Activated CD4-positive, alpha-beta memory T cell treated with anti-CD3 and anti-CD28 coated beads, Interleukin-2, amount 10 ng/mL, durations not matched to agents 7 days and 5 days (primary cell): ENCODE measurements at regions not wholly inside any gene's neighbourhood (a gene's known extent, or its start where the extent isn't known, plus 50 kb on each side); places are given as distances from the start of the nearest gene placed in this dataset.

Experiments used
- CTCF ChIA-PET: fragments of 350-600 bp; sonication (Branson Sonifier 250); formaldehyde crosslinking; loops from one replicate; lab custom pipeline; 2021; ENCODE audit warnings: antibody characterized with exemption, inconsistent platforms; lab: Charles Lee
- POLR2A ChIA-PET: fragments of 350-600 bp; sonication (Branson Sonifier 250); formaldehyde crosslinking; loops from one replicate; lab custom pipeline; 2021; ENCODE audit warnings: antibody characterized with exemption; lab: Charles Lee
- DNase-seq: peaks from one replicate; pipeline ENCODE4 v3.0.0-alpha.2; 2020
- H3K27ac Mint-ChIP-seq: one replicate; pipeline ENCODE4 v1.8.0; 2021; ENCODE audit warnings: mild to moderate bottlenecking, mixed read lengths
- H3K27me3 Mint-ChIP-seq: one replicate; pipeline ENCODE4 v1.8.0; 2021; ENCODE audit warnings: mixed read lengths
- H3K36me3 Mint-ChIP-seq: one replicate; pipeline ENCODE4 v1.8.0; 2021; ENCODE audit warnings: low read depth, mixed read lengths
- H3K4me1 Mint-ChIP-seq: one replicate; pipeline ENCODE4 v1.8.0; 2021; ENCODE audit warnings: mixed read lengths
- H3K4me3 Mint-ChIP-seq: one replicate; pipeline ENCODE4 v1.8.0; 2021; ENCODE audit warnings: mild to moderate bottlenecking, mixed read lengths
- H3K9me3 Mint-ChIP-seq: one replicate; pipeline ENCODE4 v1.8.0; 2021; ENCODE audit warnings: mixed read lengths

DNA sequence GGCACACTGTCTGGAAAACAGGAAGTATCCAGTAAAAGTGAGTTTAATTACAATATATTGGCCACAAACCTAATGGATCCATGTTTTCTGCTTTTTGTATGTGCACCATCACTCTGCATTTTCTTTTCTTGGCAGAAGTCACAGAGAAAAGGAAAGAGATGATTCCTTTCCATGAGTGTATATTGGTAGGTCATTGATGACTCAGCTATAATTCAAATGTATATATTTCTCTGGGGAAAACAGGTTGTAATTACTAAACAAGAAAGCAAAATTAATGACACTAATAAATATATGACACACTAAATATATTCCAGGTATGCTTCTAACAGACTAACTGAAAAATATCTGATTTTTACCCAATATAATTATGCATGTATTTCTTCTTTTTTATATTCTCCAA, 105.9 kb upstream of the PCDH15 start:
- no peaks in the 10 kb centered on the region for H3K36me3 Mint-ChIP-seq
- DNase-seq = no peak
- no peak overlapping the region for H3K4me3 Mint-ChIP-seq
- ChIA-PET POLR2A (no interaction called here), CTCF (no interaction called here)
- no peaks in the 10 kb centered on the region for H3K4me1 Mint-ChIP-seq
- no peaks in the 10 kb centered on the region for H3K27me3 Mint-ChIP-seq
- H3K9me3 Mint-ChIP-seq = peaks cover 6% of the 10 kb centered on the region
- no peak overlapping the region for H3K27ac Mint-ChIP-seq

DNA sequence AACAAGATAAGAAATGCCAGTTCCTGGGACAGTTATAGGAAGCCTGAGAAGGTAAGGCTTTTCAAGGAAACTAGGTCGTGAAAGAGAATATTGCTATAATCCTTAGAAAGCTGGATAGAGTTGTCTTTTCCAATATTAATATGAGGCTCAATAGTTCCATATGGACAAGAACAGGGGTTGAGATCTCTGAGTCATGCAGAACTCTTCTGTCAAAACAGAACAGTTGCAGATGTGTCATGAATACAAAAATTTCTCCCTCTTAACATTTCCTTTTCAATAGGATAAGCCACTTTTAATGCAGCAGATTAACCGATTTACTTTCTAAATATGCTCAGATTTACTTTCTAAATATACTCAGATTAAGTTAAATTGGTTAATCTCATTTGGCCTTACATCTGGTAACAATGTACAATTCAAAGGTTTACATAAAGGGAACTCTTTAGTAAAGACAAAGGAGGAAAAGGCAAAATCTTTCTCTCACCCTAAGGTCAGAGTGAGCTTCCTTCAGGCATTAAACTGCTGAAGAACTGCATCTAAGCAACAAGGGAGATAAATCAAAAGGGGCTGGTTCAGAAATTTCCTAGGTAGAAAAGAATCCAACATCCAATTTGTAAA, 104.7 kb upstream of the PCDH15 start:
- no peak overlapping the region for H3K4me3 Mint-ChIP-seq
- no peaks in the 10 kb centered on the region for H3K36me3 Mint-ChIP-seq
- DNase-seq = no peak
- CTCF ChIA-PET = no interaction called here
- H3K27me3 Mint-ChIP-seq = no peaks in the 10 kb centered on the region
- H3K27ac Mint-ChIP-seq = no peak overlapping the region
- POLR2A ChIA-PET = no interaction called here
- no peaks in the 10 kb centered on the region for H3K4me1 Mint-ChIP-seq
- peaks cover 4% of the 10 kb centered on the region for H3K9me3 Mint-ChIP-seq

DNA sequence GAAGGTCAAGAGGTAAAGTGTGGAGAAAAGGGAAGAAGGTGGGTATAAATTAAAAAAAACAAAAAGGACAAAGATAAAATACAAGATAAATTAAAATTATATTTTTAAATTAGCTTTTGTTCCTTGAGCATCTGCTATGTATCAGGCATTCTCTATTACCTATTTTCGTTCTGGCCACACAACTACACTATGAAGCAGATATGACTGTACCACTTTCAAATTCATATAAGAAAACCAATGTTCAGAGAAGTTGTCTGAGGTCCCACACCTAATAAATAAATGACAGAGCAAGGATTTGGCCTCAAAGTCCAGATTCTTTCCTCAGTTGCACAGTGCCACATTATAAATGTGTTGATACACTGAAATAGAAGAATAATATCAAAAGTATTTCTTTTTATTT, 103.8 kb upstream of the PCDH15 start:
- CTCF ChIA-PET = no interaction called here
- H3K4me1 Mint-ChIP-seq = no peaks in the 10 kb centered on the region
- H3K9me3 Mint-ChIP-seq = peaks cover 4% of the 10 kb centered on the region
- POLR2A ChIA-PET = no interaction called here
- H3K27ac Mint-ChIP-seq = no peak overlapping the region
- H3K36me3 Mint-ChIP-seq = no peaks in the 10 kb centered on the region
- H3K27me3 Mint-ChIP-seq = no peaks in the 10 kb centered on the region
- H3K4me3 Mint-ChIP-seq = no peak overlapping the region
- DNase-seq = no peak

DNA sequence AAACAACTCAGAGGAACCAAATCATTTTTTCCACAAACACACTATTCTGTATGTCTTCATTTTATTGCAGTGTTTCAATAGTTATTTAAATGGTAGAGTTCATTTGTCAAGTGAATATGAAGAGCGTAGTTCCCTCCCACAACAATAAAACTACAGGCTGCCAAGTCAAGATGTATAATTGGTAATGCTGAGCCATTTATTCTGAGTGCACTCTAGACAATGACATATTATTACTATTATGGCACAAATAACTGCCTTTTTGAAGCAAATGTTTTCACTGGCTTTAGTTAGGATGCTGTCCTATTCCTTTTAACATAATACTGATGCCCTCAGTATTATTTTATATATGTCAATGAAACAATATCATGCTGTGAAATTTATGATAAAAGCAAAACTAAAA, 102.7 kb upstream of the PCDH15 start:
- H3K4me1 Mint-ChIP-seq = no peaks in the 10 kb centered on the region

DNA sequence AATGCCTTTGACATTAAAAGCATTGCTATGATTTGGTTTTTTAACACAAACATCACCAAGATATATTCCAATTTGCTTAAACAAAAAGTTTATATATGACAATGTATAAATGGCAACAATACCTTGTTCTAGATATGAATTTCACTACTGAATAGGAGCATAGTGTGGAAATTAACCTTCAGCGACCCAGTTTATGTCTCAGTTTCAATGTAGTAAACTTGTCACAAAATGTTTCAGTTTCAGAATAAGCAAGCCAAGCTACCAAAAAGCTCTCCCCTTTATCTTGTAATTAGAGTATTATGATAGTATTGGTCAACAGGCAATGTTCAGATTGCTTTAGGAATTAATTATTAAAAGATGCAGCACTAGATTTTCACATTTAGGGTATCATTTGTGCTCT, 99.6 kb upstream of the PCDH15 start:
- POLR2A ChIA-PET = no interaction called here

More for the DNA sequence above, 102.7 kb upstream of the PCDH15 start:
- POLR2A ChIA-PET = no interaction called here
- H3K4me3 Mint-ChIP-seq = no peak overlapping the region
- no peak for DNase-seq
- no peak overlapping the region for H3K27ac Mint-ChIP-seq
- no peaks in the 10 kb centered on the region for H3K36me3 Mint-ChIP-seq
- H3K9me3 Mint-ChIP-seq = peaks cover 4% of the 10 kb centered on the region
- CTCF ChIA-PET = no interaction called here
- no peaks in the 10 kb centered on the region for H3K27me3 Mint-ChIP-seq

DNA sequence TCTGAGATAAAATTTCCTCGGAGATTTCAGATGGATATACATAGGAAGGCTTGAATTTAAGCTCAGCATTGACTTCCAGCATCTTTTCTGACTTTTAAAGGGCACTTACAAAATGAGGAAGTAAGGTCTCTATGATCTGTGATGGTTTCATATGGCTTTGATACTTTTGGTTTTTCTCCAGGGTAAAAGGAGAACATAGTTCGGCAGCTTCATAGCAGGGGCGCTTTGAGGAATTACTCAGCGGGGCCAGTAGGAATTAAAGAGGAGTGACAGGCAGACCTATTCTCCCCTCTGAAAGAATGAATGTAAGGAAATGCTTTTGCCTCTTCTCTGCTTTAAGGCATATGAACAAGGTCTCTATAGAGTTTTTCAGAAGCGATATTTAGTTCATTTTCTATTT, 80.0 kb upstream of the PCDH15 start:
- no peak for DNase-seq
- POLR2A ChIA-PET = no interaction called here
- H3K4me3 Mint-ChIP-seq = no peak overlapping the region
- H3K27ac Mint-ChIP-seq = no peak overlapping the region
- H3K27me3 Mint-ChIP-seq = no peaks in the 10 kb centered on the region
- no peaks in the 10 kb centered on the region for H3K9me3 Mint-ChIP-seq
- H3K36me3 Mint-ChIP-seq = no peaks in the 10 kb centered on the region
- CTCF ChIA-PET = no interaction called here
- no peaks in the 10 kb centered on the region for H3K4me1 Mint-ChIP-seq

More for the DNA sequence above, 99.6 kb upstream of the PCDH15 start:
- Mint-ChIP-seq H3K4me1 (no peaks in the 10 kb centered on the region), H3K36me3 (no peaks in the 10 kb centered on the region), H3K9me3 (no peaks in the 10 kb centered on the region), H3K4me3 (no peak overlapping the region), H3K27me3 (no peaks in the 10 kb centered on the region), H3K27ac (no peak overlapping the region)
- CTCF ChIA-PET = no interaction called here
- DNase-seq = no peak

DNA sequence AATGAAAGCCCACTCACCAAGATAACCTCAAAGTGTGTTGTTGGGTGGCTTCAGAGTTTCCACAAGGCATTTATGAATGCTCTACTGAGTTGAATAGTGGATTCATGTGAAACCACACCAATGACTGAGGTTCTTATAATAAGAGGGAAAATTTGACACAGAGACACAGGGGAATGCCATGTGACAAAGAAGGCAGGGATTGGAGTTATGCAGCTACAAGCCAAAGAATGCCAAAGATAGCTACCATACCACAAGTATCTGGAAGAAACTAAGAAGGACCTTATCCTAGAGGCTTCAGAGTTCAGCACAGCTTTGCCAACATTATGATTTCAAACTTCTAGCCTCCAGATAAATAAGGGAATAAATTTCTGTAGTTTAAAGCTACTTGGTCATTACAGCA, 68.0 kb upstream of the PCDH15 start:
- Mint-ChIP-seq H3K4me1 (no peaks in the 10 kb centered on the region), H3K36me3 (no peaks in the 10 kb centered on the region), H3K9me3 (peaks cover 12% of the 10 kb centered on the region), H3K4me3 (no peak overlapping the region), H3K27ac (no peak overlapping the region), H3K27me3 (no peaks in the 10 kb centered on the region)
- ChIA-PET POLR2A (no interaction called here), CTCF (no interaction called here)
- no peak for DNase-seq

DNA sequence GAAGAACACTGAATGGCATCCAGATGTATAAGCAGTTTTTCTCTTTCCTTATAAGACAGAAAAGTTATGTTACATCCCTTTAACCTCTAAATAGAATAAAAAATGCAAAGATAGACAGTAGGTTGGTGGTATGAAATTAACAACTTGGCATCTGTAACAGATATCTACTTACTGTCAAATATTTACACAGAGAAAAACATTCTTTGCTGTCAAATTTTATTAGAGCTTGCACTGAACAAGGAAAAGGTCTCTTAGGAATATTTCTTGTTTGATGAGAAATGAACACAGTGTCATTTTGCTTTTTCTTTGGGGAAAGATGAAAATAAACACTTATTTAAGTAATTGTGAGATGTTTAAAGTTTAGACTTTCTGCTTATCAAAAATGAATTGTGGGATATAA, 65.6 kb upstream of the PCDH15 start:
- no peak overlapping the region for H3K4me3 Mint-ChIP-seq
- no peaks in the 10 kb centered on the region for H3K27me3 Mint-ChIP-seq
- POLR2A ChIA-PET = no interaction called here
- H3K9me3 Mint-ChIP-seq = peaks cover 11% of the 10 kb centered on the region
- CTCF ChIA-PET = no interaction called here
- H3K27ac Mint-ChIP-seq = no peak overlapping the region
- no peaks in the 10 kb centered on the region for H3K36me3 Mint-ChIP-seq
- no peak for DNase-seq
- H3K4me1 Mint-ChIP-seq = no peaks in the 10 kb centered on the region

DNA sequence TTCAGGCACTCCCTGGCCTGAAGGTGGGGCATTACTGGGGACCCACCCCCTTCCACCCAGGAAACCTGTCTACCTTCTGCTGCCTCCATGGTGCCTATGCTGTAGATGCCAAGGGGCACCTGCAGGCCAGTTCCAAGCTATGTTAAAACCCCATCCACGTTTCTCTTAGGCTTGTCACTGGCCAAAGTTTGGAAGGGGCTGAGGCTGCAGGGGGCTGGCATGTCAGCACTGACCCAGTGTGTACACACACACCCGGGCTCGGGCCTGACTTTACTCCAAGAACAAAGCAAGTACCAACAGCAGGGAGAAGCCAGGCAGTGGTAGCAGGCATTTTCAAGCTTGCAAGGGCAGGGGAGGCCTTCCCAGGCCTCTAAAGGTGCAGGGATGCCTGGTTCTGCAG, 53.8 kb upstream of the PCDH15 start:
- Mint-ChIP-seq H3K36me3 (no peaks in the 10 kb centered on the region), H3K4me3 (no peak overlapping the region), H3K9me3 (peaks cover 6% of the 10 kb centered on the region), H3K4me1 (no peaks in the 10 kb centered on the region), H3K27me3 (no peaks in the 10 kb centered on the region), H3K27ac (no peak overlapping the region)
- POLR2A ChIA-PET = no interaction called here
- DNase-seq = no peak
- CTCF ChIA-PET = no interaction called here

DNA sequence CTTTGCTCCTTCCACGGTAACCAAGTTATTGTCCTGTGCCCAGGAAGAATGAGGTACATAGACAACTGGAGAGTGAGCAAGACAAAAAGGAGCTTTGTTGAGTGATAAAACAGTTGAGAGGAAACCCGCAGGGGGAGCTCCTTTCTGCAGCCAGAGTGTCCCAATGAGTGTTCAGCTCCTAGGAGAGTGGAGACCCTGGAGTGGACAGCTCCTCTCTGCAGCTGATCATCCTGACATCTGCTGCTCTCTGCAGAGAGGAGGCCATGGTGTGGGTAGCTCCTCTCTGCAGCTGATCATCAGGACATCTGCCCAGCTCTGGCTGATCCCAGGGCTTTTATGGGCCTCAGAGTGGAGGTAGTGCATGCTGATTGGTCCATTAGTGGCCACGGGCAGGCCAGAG, 53.4 kb upstream of the PCDH15 start:
- Mint-ChIP-seq H3K27ac (no peak overlapping the region), H3K4me3 (no peak overlapping the region), H3K36me3 (no peaks in the 10 kb centered on the region), H3K4me1 (no peaks in the 10 kb centered on the region), H3K9me3 (peaks cover 5% of the 10 kb centered on the region), H3K27me3 (no peaks in the 10 kb centered on the region)
- ChIA-PET POLR2A (no interaction called here), CTCF (no interaction called here)
- no peak for DNase-seq

DNA sequence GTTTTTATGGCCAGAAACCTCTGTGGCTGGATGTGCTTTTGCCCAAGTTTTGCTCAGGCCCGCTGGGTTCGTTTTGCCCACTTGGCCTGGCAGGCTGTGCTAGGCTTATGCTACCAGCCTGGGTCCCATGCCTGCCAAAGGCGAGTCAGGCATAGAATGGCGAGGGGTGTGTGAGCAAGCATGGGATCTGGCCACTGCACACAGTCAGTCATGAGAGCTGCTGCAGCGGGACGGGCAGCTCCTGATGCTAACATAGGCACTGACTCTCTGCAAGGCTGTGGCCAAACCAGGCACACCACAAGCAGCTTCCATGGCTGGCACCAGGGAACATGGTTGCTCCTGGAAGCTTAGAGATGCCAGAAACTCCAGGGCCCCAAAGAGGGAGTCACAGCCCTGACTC, 52.9 kb upstream of the PCDH15 start:
- Mint-ChIP-seq H3K4me1 (no peaks in the 10 kb centered on the region), H3K36me3 (no peaks in the 10 kb centered on the region), H3K27ac (no peak overlapping the region), H3K9me3 (peaks cover 9% of the 10 kb centered on the region), H3K4me3 (no peak overlapping the region), H3K27me3 (no peaks in the 10 kb centered on the region)
- POLR2A ChIA-PET = no interaction called here
- no peak for DNase-seq
- CTCF ChIA-PET = no interaction called here
